SH-SY5Y (cell line): ENCODE measurements at regions not wholly inside any gene's neighbourhood (a gene's known extent, or its start where the extent isn't known, plus 50 kb on each side); places are given as distances from the start of the nearest gene placed in this dataset.

Experiments
- GATA2 ChIP-seq: IDR thresholded peaks from 2 replicates; pipeline ENCODE4 v1.6.1; 2011; ENCODE audit warnings: mild to moderate bottlenecking, low read depth, low read length
- GATA3 ChIP-seq: IDR thresholded peaks from 2 replicates; pipeline ENCODE4 v1.6.1; 2011; ENCODE audit warnings: low read depth, mild to moderate bottlenecking, low read length, moderate library complexity

DNA sequence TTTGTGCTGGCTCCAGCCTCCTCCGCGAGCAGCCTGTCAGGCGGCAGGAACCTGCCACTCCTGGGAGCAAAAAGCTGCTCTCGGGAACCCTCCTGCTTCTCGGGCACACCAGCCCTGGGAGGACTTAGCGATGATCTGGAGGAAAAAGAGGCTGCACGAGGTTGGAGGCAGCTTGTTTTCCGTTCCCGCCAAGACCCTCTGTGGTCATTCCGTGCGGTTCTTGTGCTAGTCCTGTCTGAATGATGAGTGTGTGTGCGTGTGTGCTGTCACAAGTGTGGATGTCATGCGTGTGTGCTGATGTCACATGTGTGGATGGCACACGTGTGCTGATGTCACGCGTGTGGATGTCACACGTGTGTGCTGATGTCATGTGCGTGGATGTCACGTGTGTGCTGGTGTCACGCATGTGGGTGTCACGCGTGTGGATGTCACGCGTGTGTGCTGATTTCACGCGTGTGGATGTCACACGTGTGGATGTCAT is 150.0 kb downstream of the NPIPB11 start:
- TF ChIP-seq GATA2 (no peak), GATA3 (no peak)
